Loucy (cell line): ENCODE measurements at regions not wholly inside any gene's neighbourhood (a gene's known extent, or its start where the extent isn't known, plus 50 kb on each side); places are given as distances from the start of the nearest gene placed in this dataset.

Experiments
- EZH2phosphoT487 ChIP-seq: fragments of 200-600 bp; IDR thresholded peaks from 2 replicates; pipeline ENCODE4 v1.6.1; 2018; ENCODE audit warnings: antibody characterized with exemption, mild to moderate bottlenecking, moderate library complexity, borderline replicate concordance
- TF ChIP-seq, protein P1 (sequence below): fragments of 200-600 bp; sonication (generic); conservative IDR thresholded peaks from 2 replicates; pipeline ENCODE4 v1.5.1; 2014; ENCODE audit warnings: mild to moderate bottlenecking, antibody characterized with exemption, low read length

DNA sequence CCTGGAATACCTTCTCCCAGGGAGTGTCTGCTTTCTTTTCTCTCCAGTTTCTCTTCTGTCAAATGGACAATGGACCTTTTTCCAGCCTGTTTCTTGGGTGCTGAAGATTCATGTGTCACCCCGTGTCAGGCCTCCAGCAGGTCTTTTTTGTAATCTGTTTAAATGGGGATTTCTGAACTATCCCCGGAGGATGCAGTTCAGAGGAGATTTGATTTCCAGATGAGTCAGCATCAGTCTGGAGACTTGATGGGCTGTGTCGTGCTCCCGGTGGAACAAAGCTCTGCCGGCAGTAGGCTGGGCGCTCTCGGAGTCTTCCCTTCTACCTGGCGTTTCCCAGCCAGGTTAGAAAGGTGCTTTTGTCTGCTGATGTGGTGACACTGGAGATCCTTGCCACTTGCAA is 440.6 kb downstream of the HS3ST3B1 start:
- TF ChIP-seq, protein P1, sequence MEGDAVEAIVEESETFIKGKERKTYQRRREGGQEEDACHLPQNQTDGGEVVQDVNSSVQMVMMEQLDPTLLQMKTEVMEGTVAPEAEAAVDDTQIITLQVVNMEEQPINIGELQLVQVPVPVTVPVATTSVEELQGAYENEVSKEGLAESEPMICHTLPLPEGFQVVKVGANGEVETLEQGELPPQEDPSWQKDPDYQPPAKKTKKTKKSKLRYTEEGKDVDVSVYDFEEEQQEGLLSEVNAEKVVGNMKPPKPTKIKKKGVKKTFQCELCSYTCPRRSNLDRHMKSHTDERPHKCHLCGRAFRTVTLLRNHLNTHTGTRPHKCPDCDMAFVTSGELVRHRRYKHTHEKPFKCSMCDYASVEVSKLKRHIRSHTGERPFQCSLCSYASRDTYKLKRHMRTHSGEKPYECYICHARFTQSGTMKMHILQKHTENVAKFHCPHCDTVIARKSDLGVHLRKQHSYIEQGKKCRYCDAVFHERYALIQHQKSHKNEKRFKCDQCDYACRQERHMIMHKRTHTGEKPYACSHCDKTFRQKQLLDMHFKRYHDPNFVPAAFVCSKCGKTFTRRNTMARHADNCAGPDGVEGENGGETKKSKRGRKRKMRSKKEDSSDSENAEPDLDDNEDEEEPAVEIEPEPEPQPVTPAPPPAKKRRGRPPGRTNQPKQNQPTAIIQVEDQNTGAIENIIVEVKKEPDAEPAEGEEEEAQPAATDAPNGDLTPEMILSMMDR = no peak
- no peak for TF ChIP-seq EZH2phosphoT487
